ENCODE measurements at regions not wholly inside any gene's neighbourhood (a gene's known extent, or its start where the extent isn't known, plus 50 kb on each side); places are given as distances from the start of the nearest gene placed in this dataset.

GRCh38 chr2:198753101-198753500, 704.6 kb downstream of the SATB2 start:
- TF ChIP-seq CTCF (IDR thresholded peaks at IDR 0.05), result no peak
- Histone ChIP-seq H3K4me3 (no peak overlapping the region), H3K9me3 (no peaks in the 10 kb centered on the region), H3K4me1 (ENCODE audit: control insufficient read depth in 1 of 2, low read depth in 2 of 2) (peaks cover 0 to 4% of the 10 kb centered on the region in 2 donors), H3K27me3 (replicated peaks; ENCODE audit: insufficient read depth) (no peaks in the 10 kb centered on the region), H3K36me3 (no peaks in the 10 kb centered on the region), H3K27ac (no peak overlapping the region)
- DNase-seq (ENCODE audit: low spot score) (no peak), ATAC-seq (ENCODE audit: insufficient number of reproducible peaks, low FRiP score, low read depth) (no peak)

GRCh38 chr2:198749364-198749763, 708.4 kb downstream of the SATB2 start:
- TF ChIP-seq CTCF (IDR thresholded peaks at IDR 0.05), result no peak
- Histone ChIP-seq H3K4me1 (ENCODE audit: control insufficient read depth in 1 of 2, low read depth in 2 of 2) (peaks cover 0 to 4% of the 10 kb centered on the region in 2 donors), H3K27ac (no peak overlapping the region), H3K36me3 (no peaks in the 10 kb centered on the region), H3K27me3 (replicated peaks; ENCODE audit: insufficient read depth) (no peaks in the 10 kb centered on the region), H3K9me3 (no peaks in the 10 kb centered on the region), H3K4me3 (no peak overlapping the region)
- DNase-seq (ENCODE audit: low spot score) (no peak), ATAC-seq (ENCODE audit: insufficient number of reproducible peaks, low FRiP score, low read depth) (no peak)

- Histone ChIP-seq H3K9me3 (no peaks in the 10 kb centered on the region), H3K36me3 (no peaks in the 10 kb centered on the region), H3K4me1 (ENCODE audit: control insufficient read depth in 1 of 2, low read depth in 2 of 2) (no peaks in the 10 kb centered on the region), H3K27ac (no peak overlapping the region), H3K4me3 (no peak overlapping the region), H3K27me3 (replicated peaks; ENCODE audit: insufficient read depth) (no peaks in the 10 kb centered on the region)
- no peak for TF ChIP-seq CTCF (IDR thresholded peaks at IDR 0.05)
- DNase-seq (ENCODE audit: low spot score) (no peak), ATAC-seq (ENCODE audit: insufficient number of reproducible peaks, low FRiP score, low read depth) (no peak)
Observed at GRCh38 chr2:198731842-198732399, 725.8 kb downstream of the SATB2 start.

- Histone ChIP-seq H3K4me3 (no peak overlapping the region), H3K4me1 (ENCODE audit: control insufficient read depth in 1 of 2, low read depth in 2 of 2) (no peaks in the 10 kb centered on the region), H3K27me3 (replicated peaks; ENCODE audit: insufficient read depth) (no peaks in the 10 kb centered on the region), H3K36me3 (no peaks in the 10 kb centered on the region), H3K27ac (no peak overlapping the region), H3K9me3 (no peaks in the 10 kb centered on the region)
- DNase-seq (ENCODE audit: low spot score), result no peak
- no peak for TF ChIP-seq CTCF (IDR thresholded peaks at IDR 0.05)
- ATAC-seq (ENCODE audit: insufficient number of reproducible peaks, low FRiP score, low read depth), result no peak
Observed at GRCh38 chr2:198720266-198720665, 737.5 kb downstream of the SATB2 start.

GRCh38 chr2:198717451-198717850, 740.3 kb downstream of the SATB2 start:
- H3K4me3 ChIP-seq, result no peak overlapping the region
- ATAC-seq (ENCODE audit: insufficient number of reproducible peaks, low FRiP score, low read depth), result no peak
- no peak overlapping the region for H3K27ac ChIP-seq
- DNase-seq (ENCODE audit: low spot score), result no peak
- H3K27me3 ChIP-seq (replicated peaks; ENCODE audit: insufficient read depth), result no peaks in the 10 kb centered on the region
- no peak for TF ChIP-seq CTCF (IDR thresholded peaks at IDR 0.05)
- no peaks in the 10 kb centered on the region for H3K4me1 ChIP-seq (ENCODE audit: control insufficient read depth in 1 of 2, low read depth in 2 of 2)
- no peaks in the 10 kb centered on the region for H3K36me3 ChIP-seq
- H3K9me3 ChIP-seq, result no peaks in the 10 kb centered on the region
